ENCODE measurements at regions not wholly inside any gene's neighbourhood (a gene's known extent, or its start where the extent isn't known, plus 50 kb on each side); places are given as distances from the start of the nearest gene placed in this dataset.

GRCh38 chr2:190810981-190811587 is 69.5 kb upstream of the GLS start:
- no peaks in the 10 kb centered on the region for H3F3A ChIP-seq (ENCODE audit: low read length, unreplicated experiment)
- H3K9me2 ChIP-seq (replicated peaks; ENCODE audit: low read length) = no peaks in the 10 kb centered on the region
- no peak for DNase-seq
- H2AFZ ChIP-seq (ENCODE audit: low read length) = no peak overlapping the region
- CTCF ChIA-PET = no interaction called here
- POLR2A ChIA-PET (ENCODE audit: unreplicated experiment) = no interaction called here
- intact Hi-C loops (cut with micrococcal nuclease) = no loop called here
- TF ChIP-seq EZH2 (IDR thresholded peaks at IDR 0.05; ENCODE audit: low read length, unreplicated experiment) (no peak), EZH2phosphoT487 (IDR thresholded peaks at IDR 0.05; ENCODE audit: borderline replicate concordance, low read length) (no peak), CTCF (conservative IDR thresholded peaks at IDR 0.05; ENCODE audit: low read depth, low read length) (no peak)
- no peak overlapping the region for H3K4me2 ChIP-seq (ENCODE audit: low read length)
- no peak overlapping the region for H3K9ac ChIP-seq (ENCODE audit: low read length)
- no peaks in the 10 kb centered on the region for H3K27me3 ChIP-seq (ENCODE audit: low read length)
- H3K36me3 ChIP-seq (ENCODE audit: low read depth, low read length) = no peaks in the 10 kb centered on the region
- no TSS peak for BruUV-seq (replicated peaks)
- no peak overlapping the region for H3K27ac ChIP-seq (ENCODE audit: low read length)
- H4K20me1 ChIP-seq (ENCODE audit: low read length) = no peaks in the 10 kb centered on the region
- H3K9me3 ChIP-seq (ENCODE audit: low read length) = no peaks in the 10 kb centered on the region
- H3K4me1 ChIP-seq (ENCODE audit: insufficient read depth, low read length) = peaks cover 17% of the 10 kb centered on the region
- H3K4me3 ChIP-seq (ENCODE audit: low read length) = no peak overlapping the region
- H3K79me2 ChIP-seq (ENCODE audit: low read length) = no peaks in the 10 kb centered on the region
- no peak for ATAC-seq

- no peak for TF ChIP-seq CTCF (conservative IDR thresholded peaks at IDR 0.05; ENCODE audit: low read depth, low read length)
- TF ChIP-seq EZH2phosphoT487 (IDR thresholded peaks at IDR 0.05; ENCODE audit: borderline replicate concordance, low read length) = no peak
- TF ChIP-seq EZH2 (IDR thresholded peaks at IDR 0.05; ENCODE audit: low read length, unreplicated experiment) = no peak
- H3F3A ChIP-seq (ENCODE audit: low read length, unreplicated experiment) = no peaks in the 10 kb centered on the region
- no peaks in the 10 kb centered on the region for H3K79me2 ChIP-seq (ENCODE audit: low read length)
- intact Hi-C loops (cut with micrococcal nuclease) = no loop called here
- POLR2A ChIA-PET (ENCODE audit: unreplicated experiment) = no interaction called here
- H3K9me3 ChIP-seq (ENCODE audit: low read length) = no peaks in the 10 kb centered on the region
- CTCF ChIA-PET = no interaction called here
- no peak overlapping the region for H3K4me3 ChIP-seq (ENCODE audit: low read length)
- H3K9ac ChIP-seq (ENCODE audit: low read length) = no peak overlapping the region
- no peak overlapping the region for H3K27ac ChIP-seq (ENCODE audit: low read length)
- ATAC-seq (no peak), DNase-seq (no peak)
- H3K4me2 ChIP-seq (ENCODE audit: low read length) = no peak overlapping the region
- no peaks in the 10 kb centered on the region for H3K36me3 ChIP-seq (ENCODE audit: low read depth, low read length)
- H3K27me3 ChIP-seq (ENCODE audit: low read length) = no peaks in the 10 kb centered on the region
- H2AFZ ChIP-seq (ENCODE audit: low read length) = no peak overlapping the region
- no TSS peak for BruUV-seq (replicated peaks)
- H4K20me1 ChIP-seq (ENCODE audit: low read length) = no peaks in the 10 kb centered on the region
- H3K9me2 ChIP-seq (replicated peaks; ENCODE audit: low read length) = no peaks in the 10 kb centered on the region
- peaks cover 17% of the 10 kb centered on the region for H3K4me1 ChIP-seq (ENCODE audit: insufficient read depth, low read length)
Observed at GRCh38 chr2:190811811-190812210, 68.8 kb upstream of the GLS start.

GRCh38 chr2:190812506-190813294 is 67.9 kb upstream of the GLS start:
- TF ChIP-seq EZH2 (IDR thresholded peaks at IDR 0.05; ENCODE audit: low read length, unreplicated experiment) (no peak), CTCF (conservative IDR thresholded peaks at IDR 0.05; ENCODE audit: low read depth, low read length) (no peak), EZH2phosphoT487 (IDR thresholded peaks at IDR 0.05; ENCODE audit: borderline replicate concordance, low read length) (no peak)
- H3K27me3 ChIP-seq (ENCODE audit: low read length) = no peaks in the 10 kb centered on the region
- no peaks in the 10 kb centered on the region for H3K9me2 ChIP-seq (replicated peaks; ENCODE audit: low read length)
- no peak overlapping the region for H3K9ac ChIP-seq (ENCODE audit: low read length)
- H3K4me1 ChIP-seq (ENCODE audit: insufficient read depth, low read length) = peaks cover 17% of the 10 kb centered on the region
- CTCF ChIA-PET = no interaction called here
- no peaks in the 10 kb centered on the region for H3K36me3 ChIP-seq (ENCODE audit: low read depth, low read length)
- H3F3A ChIP-seq (ENCODE audit: low read length, unreplicated experiment) = no peaks in the 10 kb centered on the region
- H3K4me2 ChIP-seq (ENCODE audit: low read length) = no peak overlapping the region
- intact Hi-C loops (cut with micrococcal nuclease) = no loop called here
- DNase-seq (no peak), ATAC-seq (no peak)
- no peaks in the 10 kb centered on the region for H3K79me2 ChIP-seq (ENCODE audit: low read length)
- no peak overlapping the region for H3K27ac ChIP-seq (ENCODE audit: low read length)
- no peak overlapping the region for H2AFZ ChIP-seq (ENCODE audit: low read length)
- H3K9me3 ChIP-seq (ENCODE audit: low read length) = no peaks in the 10 kb centered on the region
- POLR2A ChIA-PET (ENCODE audit: unreplicated experiment) = no interaction called here
- BruUV-seq (replicated peaks) = no TSS peak
- no peak overlapping the region for H3K4me3 ChIP-seq (ENCODE audit: low read length)
- H4K20me1 ChIP-seq (ENCODE audit: low read length) = no peaks in the 10 kb centered on the region
